H54 (cell line): ENCODE measurements at regions not wholly inside any gene's neighbourhood (a gene's known extent, or its start where the extent isn't known, plus 50 kb on each side); places are given as distances from the start of the nearest gene placed in this dataset.
"Not testable (repeated sequence)": the region's sequence is repeated elsewhere in the genome, so short reads cannot be mapped to it uniquely, and the experiment has no call there.

Experiments used
- DNase-seq: peaks from one replicate; pipeline ENCODE4 v3.0.0; 2011; ENCODE audit warnings: low spot score, mixed read lengths; ENCODE audit not compliant: insufficient read length
- FAIRE-seq: peaks from 3 replicates; lab custom pipeline; 2011; peaks lifted over from hg19 to GRCh38; lab: Jason Lieb, UNC
- POLR2A ChIP-seq: IDR thresholded peaks from 2 replicates; pipeline ENCODE4 v1.6.1; 2011; ENCODE audit warnings: low read depth, mild to moderate bottlenecking, low read length

- FAIRE-seq (no peak), DNase-seq (no peak)
- TF ChIP-seq POLR2A: no peak
Measured at GRCh38 chr6:126640921-126641320, 301.0 kb downstream of the CENPW start.

- FAIRE-seq: no peak
- TF ChIP-seq POLR2A: no peak
- no peak for DNase-seq
Measured at GRCh38 chr6:126641641-126642040, 301.7 kb downstream of the CENPW start.

- DNase-seq: no peak
- no peak for TF ChIP-seq POLR2A
- FAIRE-seq: no peak
Measured at GRCh38 chr6:126643352-126643751, 303.4 kb downstream of the CENPW start.

- TF ChIP-seq POLR2A: no peak
- DNase-seq (no peak), FAIRE-seq (no peak)
Measured at GRCh38 chr6:126650931-126651330, 311.0 kb downstream of the CENPW start.

- DNase-seq (no peak), FAIRE-seq (peak; percentile 33)
- TF ChIP-seq POLR2A: no peak
Measured at GRCh38 chr6:126657561-126658175, 317.8 kb downstream of the CENPW start.

- DNase-seq (no peak), FAIRE-seq (no peak)
- TF ChIP-seq POLR2A: no peak
Measured at GRCh38 chr6:126660376-126660775, 320.5 kb downstream of the CENPW start.

- FAIRE-seq (no peak), DNase-seq (no peak)
- no peak for TF ChIP-seq POLR2A
Measured at GRCh38 chr6:126661646-126662045, 321.7 kb downstream of the CENPW start.

- FAIRE-seq (no peak), DNase-seq (no peak)
- no peak for TF ChIP-seq POLR2A
Measured at GRCh38 chr6:126662966-126663365, 323.1 kb downstream of the CENPW start.

- DNase-seq (no peak), FAIRE-seq (no peak)
- no peak for TF ChIP-seq POLR2A
Measured at GRCh38 chr6:126664271-126664670, 324.4 kb downstream of the CENPW start.

GRCh38 chr6:126665551-126665950, 325.6 kb downstream of the CENPW start:
- DNase-seq: no peak
- no peak for TF ChIP-seq POLR2A
- FAIRE-seq: no peak

- TF ChIP-seq POLR2A: no peak
- no peak for FAIRE-seq
Measured at GRCh38 chr6:126667071-126667470, 327.2 kb downstream of the CENPW start.

GRCh38 chr6:126667728-126668127, 327.8 kb downstream of the CENPW start:
- no peak for FAIRE-seq
- no peak for DNase-seq
- TF ChIP-seq POLR2A: no peak

More at GRCh38 chr6:126667071-126667470, 327.2 kb downstream of the CENPW start:
- DNase-seq: no peak

- DNase-seq (no peak), FAIRE-seq (no peak)
- no peak for TF ChIP-seq POLR2A
Measured at GRCh38 chr6:126672649-126673048, 332.7 kb downstream of the CENPW start.

- not testable (repeated sequence) for FAIRE-seq, DNase-seq
Measured at GRCh38 chr6:126673749-126674148, 333.8 kb downstream of the CENPW start.

- TF ChIP-seq POLR2A: no peak
- no peak for DNase-seq
- FAIRE-seq: no peak
Measured at GRCh38 chr6:126682440-126682839, 342.5 kb downstream of the CENPW start.
